ENCODE measurements at regions not wholly inside any gene's neighbourhood (a gene's known extent, or its start where the extent isn't known, plus 50 kb on each side); places are given as distances from the start of the nearest gene placed in this dataset.

DNA sequence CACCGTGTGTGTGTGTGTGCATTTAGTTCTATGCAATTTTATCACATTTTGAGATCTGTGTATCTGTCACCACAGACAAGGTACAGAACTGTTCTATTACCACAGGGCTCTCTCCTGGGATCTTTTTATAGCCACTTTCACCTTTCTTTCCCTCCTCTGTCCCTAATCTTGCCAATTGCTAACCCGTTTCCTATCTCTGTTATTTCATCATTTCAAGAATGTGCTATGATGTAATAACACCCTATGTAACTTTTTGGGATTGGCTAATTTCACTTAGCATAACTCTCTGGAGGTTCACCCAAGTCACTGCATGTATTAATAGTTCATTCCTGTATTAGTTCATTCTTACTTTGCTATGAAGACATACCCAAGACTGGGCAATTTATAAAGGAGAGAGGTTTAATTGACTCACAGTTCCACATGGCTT, 657.7 kb downstream of the QKI start:
- no peak for TF ChIP-seq EZH2phosphoT487 (conservative IDR thresholded peaks at IDR 0.05; ENCODE audit: low read length)
- TF ChIP-seq, protein P1, sequence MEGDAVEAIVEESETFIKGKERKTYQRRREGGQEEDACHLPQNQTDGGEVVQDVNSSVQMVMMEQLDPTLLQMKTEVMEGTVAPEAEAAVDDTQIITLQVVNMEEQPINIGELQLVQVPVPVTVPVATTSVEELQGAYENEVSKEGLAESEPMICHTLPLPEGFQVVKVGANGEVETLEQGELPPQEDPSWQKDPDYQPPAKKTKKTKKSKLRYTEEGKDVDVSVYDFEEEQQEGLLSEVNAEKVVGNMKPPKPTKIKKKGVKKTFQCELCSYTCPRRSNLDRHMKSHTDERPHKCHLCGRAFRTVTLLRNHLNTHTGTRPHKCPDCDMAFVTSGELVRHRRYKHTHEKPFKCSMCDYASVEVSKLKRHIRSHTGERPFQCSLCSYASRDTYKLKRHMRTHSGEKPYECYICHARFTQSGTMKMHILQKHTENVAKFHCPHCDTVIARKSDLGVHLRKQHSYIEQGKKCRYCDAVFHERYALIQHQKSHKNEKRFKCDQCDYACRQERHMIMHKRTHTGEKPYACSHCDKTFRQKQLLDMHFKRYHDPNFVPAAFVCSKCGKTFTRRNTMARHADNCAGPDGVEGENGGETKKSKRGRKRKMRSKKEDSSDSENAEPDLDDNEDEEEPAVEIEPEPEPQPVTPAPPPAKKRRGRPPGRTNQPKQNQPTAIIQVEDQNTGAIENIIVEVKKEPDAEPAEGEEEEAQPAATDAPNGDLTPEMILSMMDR (IDR thresholded peaks at IDR 0.05; ENCODE audit: insufficient read depth, low read length, poor library complexity, severe bottlenecking) = no peak
